ENCODE measurements at regions not wholly inside any gene's neighbourhood (a gene's known extent, or its start where the extent isn't known, plus 50 kb on each side); places are given as distances from the start of the nearest gene placed in this dataset.

DNA sequence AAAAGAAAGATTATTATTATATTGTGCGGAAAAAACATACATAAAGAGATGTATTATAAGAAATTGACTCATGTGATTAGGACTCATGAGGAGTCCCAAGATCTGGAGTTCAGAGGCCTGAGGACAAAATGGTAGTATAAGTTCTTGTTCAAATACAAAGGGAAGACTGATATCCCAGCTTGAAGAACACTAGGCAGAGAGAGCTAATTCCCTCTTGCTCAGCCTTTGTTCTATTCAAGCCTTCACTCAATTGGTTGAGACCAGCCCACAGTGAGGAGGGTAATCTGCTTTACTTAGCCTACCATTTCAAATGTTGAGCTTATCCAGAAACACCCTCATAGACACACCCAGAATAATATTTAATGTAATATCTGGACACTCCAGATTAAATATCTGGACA lies 1683.8 kb downstream of the REEP3 start:
- Mint-ChIP-seq H3K4me3 (no peak overlapping the region), H3K36me3 (ENCODE audit: low read depth) (no peaks in the 10 kb centered on the region), H3K27ac (no peak overlapping the region), H3K4me1 (peaks cover 9% of the 10 kb centered on the region; the same call in 2 of the 3 replicates), H3K9me3 (no peaks in the 10 kb centered on the region), H3K27me3 (ENCODE audit: insufficient read depth, low read depth, poor library complexity) (no peaks in the 10 kb centered on the region)
- peak; percentile 58 for ATAC-seq
- no peaks in the 10 kb centered on the region for H3K36me3 ChIP-seq (ENCODE audit: insufficient read depth)
- TF ChIP-seq ZNF331 (CRISPR knock-in tag; IDR thresholded peaks at IDR 0.05; ENCODE audit: low read depth), result no peak
- TF ChIP-seq, protein P1, sequence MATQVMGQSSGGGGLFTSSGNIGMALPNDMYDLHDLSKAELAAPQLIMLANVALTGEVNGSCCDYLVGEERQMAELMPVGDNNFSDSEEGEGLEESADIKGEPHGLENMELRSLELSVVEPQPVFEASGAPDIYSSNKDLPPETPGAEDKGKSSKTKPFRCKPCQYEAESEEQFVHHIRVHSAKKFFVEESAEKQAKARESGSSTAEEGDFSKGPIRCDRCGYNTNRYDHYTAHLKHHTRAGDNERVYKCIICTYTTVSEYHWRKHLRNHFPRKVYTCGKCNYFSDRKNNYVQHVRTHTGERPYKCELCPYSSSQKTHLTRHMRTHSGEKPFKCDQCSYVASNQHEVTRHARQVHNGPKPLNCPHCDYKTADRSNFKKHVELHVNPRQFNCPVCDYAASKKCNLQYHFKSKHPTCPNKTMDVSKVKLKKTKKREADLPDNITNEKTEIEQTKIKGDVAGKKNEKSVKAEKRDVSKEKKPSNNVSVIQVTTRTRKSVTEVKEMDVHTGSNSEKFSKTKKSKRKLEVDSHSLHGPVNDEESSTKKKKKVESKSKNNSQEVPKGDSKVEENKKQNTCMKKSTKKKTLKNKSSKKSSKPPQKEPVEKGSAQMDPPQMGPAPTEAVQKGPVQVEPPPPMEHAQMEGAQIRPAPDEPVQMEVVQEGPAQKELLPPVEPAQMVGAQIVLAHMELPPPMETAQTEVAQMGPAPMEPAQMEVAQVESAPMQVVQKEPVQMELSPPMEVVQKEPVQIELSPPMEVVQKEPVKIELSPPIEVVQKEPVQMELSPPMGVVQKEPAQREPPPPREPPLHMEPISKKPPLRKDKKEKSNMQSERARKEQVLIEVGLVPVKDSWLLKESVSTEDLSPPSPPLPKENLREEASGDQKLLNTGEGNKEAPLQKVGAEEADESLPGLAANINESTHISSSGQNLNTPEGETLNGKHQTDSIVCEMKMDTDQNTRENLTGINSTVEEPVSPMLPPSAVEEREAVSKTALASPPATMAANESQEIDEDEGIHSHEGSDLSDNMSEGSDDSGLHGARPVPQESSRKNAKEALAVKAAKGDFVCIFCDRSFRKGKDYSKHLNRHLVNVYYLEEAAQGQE (IDR thresholded peaks at IDR 0.05; ENCODE audit: unreplicated experiment), result no peak
- H3K9me2 ChIP-seq (ENCODE audit: insufficient read depth), result 0 out of 2 replicates have a peak, but pooled peaks cover 6% of the 10 kb centered on the region
- H3K4me1 ChIP-seq (ENCODE audit: insufficient read depth), result peaks cover 14% of the 10 kb centered on the region
- H3F3A ChIP-seq (replicated peaks; ENCODE audit: low read depth), result no peaks in the 10 kb centered on the region
- DNase-seq (ENCODE audit: low spot score), result no peak
- H4K20me1 ChIP-seq (replicated peaks; ENCODE audit: insufficient read depth), result no peaks in the 10 kb centered on the region
- H3K4me2 ChIP-seq, result no peak overlapping the region
- no peaks in the 10 kb centered on the region for H3K79me2 ChIP-seq (replicated peaks; ENCODE audit: insufficient read depth)
- no peak overlapping the region for H3K4me3 ChIP-seq
- H3K27ac ChIP-seq (ENCODE audit: low read depth), result no peak overlapping the region
- H2AFZ ChIP-seq, result peak overlapping the region; percentile 48; the same call in 1 of the 2 replicates
- H3K27me3 ChIP-seq (ENCODE audit: insufficient read depth), result no peaks in the 10 kb centered on the region

DNA sequence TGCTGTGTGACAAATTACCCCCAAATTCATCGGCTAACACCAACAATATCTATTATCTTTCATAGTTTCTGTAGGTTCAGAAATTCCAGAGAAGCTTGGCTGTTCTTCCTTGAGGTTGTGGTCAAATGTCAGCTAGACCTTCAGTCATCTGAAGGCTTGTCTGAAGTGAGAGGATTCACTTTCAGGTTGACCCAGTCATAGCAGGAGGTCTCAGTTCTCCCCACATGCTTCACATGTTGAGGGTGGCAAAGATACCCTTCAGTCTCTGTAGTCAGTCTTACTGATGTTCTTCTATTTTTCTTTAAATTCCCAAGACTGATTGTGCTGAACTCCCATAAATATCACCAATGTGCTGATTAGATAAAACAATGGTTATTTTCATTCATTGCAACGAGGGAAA lies 1692.0 kb downstream of the REEP3 start:
- Histone ChIP-seq H3K79me2 (replicated peaks; ENCODE audit: insufficient read depth) (no peaks in the 10 kb centered on the region), H3K9me2 (ENCODE audit: insufficient read depth) (0 out of 2 replicates have a peak, but pooled peaks cover 8% of the 10 kb centered on the region), H3K27ac (ENCODE audit: low read depth) (no peak overlapping the region), H2AFZ (no peak overlapping the region), H3K4me3 (no peak overlapping the region), H3K4me1 (ENCODE audit: insufficient read depth) (peaks cover 4% of the 10 kb centered on the region; the same call in 1 of the 2 replicates), H3K4me2 (no peak overlapping the region), H3K27me3 (ENCODE audit: insufficient read depth) (no peaks in the 10 kb centered on the region), H3K36me3 (ENCODE audit: insufficient read depth) (no peaks in the 10 kb centered on the region), H4K20me1 (replicated peaks; ENCODE audit: insufficient read depth) (no peaks in the 10 kb centered on the region), H3F3A (replicated peaks; ENCODE audit: low read depth) (no peaks in the 10 kb centered on the region)
- no peak overlapping the region for H3K4me3 Mint-ChIP-seq
- H3K27ac Mint-ChIP-seq, result no peak overlapping the region
- H3K27me3 Mint-ChIP-seq (ENCODE audit: insufficient read depth, low read depth, poor library complexity), result no peaks in the 10 kb centered on the region
- no peaks in the 10 kb centered on the region for H3K9me3 Mint-ChIP-seq
- no peak for DNase-seq (ENCODE audit: low spot score)
- H3K4me1 Mint-ChIP-seq, result peaks cover 4% of the 10 kb centered on the region; the same call in 2 of the 3 replicates
- H3K36me3 Mint-ChIP-seq (ENCODE audit: low read depth), result no peaks in the 10 kb centered on the region; the same call in 2 of the 3 replicates
- ATAC-seq, result no peak
- TF ChIP-seq ZNF331 (CRISPR knock-in tag; IDR thresholded peaks at IDR 0.05; ENCODE audit: low read depth), result no peak
- TF ChIP-seq, protein P2, sequence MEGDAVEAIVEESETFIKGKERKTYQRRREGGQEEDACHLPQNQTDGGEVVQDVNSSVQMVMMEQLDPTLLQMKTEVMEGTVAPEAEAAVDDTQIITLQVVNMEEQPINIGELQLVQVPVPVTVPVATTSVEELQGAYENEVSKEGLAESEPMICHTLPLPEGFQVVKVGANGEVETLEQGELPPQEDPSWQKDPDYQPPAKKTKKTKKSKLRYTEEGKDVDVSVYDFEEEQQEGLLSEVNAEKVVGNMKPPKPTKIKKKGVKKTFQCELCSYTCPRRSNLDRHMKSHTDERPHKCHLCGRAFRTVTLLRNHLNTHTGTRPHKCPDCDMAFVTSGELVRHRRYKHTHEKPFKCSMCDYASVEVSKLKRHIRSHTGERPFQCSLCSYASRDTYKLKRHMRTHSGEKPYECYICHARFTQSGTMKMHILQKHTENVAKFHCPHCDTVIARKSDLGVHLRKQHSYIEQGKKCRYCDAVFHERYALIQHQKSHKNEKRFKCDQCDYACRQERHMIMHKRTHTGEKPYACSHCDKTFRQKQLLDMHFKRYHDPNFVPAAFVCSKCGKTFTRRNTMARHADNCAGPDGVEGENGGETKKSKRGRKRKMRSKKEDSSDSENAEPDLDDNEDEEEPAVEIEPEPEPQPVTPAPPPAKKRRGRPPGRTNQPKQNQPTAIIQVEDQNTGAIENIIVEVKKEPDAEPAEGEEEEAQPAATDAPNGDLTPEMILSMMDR (conservative IDR thresholded peaks at IDR 0.05; ENCODE audit: low read depth in 2 of 2), result no peak
- no peak for TF ChIP-seq JUNB (IDR thresholded peaks at IDR 0.05; ENCODE audit: unreplicated experiment)
- TF ChIP-seq, protein P3, sequence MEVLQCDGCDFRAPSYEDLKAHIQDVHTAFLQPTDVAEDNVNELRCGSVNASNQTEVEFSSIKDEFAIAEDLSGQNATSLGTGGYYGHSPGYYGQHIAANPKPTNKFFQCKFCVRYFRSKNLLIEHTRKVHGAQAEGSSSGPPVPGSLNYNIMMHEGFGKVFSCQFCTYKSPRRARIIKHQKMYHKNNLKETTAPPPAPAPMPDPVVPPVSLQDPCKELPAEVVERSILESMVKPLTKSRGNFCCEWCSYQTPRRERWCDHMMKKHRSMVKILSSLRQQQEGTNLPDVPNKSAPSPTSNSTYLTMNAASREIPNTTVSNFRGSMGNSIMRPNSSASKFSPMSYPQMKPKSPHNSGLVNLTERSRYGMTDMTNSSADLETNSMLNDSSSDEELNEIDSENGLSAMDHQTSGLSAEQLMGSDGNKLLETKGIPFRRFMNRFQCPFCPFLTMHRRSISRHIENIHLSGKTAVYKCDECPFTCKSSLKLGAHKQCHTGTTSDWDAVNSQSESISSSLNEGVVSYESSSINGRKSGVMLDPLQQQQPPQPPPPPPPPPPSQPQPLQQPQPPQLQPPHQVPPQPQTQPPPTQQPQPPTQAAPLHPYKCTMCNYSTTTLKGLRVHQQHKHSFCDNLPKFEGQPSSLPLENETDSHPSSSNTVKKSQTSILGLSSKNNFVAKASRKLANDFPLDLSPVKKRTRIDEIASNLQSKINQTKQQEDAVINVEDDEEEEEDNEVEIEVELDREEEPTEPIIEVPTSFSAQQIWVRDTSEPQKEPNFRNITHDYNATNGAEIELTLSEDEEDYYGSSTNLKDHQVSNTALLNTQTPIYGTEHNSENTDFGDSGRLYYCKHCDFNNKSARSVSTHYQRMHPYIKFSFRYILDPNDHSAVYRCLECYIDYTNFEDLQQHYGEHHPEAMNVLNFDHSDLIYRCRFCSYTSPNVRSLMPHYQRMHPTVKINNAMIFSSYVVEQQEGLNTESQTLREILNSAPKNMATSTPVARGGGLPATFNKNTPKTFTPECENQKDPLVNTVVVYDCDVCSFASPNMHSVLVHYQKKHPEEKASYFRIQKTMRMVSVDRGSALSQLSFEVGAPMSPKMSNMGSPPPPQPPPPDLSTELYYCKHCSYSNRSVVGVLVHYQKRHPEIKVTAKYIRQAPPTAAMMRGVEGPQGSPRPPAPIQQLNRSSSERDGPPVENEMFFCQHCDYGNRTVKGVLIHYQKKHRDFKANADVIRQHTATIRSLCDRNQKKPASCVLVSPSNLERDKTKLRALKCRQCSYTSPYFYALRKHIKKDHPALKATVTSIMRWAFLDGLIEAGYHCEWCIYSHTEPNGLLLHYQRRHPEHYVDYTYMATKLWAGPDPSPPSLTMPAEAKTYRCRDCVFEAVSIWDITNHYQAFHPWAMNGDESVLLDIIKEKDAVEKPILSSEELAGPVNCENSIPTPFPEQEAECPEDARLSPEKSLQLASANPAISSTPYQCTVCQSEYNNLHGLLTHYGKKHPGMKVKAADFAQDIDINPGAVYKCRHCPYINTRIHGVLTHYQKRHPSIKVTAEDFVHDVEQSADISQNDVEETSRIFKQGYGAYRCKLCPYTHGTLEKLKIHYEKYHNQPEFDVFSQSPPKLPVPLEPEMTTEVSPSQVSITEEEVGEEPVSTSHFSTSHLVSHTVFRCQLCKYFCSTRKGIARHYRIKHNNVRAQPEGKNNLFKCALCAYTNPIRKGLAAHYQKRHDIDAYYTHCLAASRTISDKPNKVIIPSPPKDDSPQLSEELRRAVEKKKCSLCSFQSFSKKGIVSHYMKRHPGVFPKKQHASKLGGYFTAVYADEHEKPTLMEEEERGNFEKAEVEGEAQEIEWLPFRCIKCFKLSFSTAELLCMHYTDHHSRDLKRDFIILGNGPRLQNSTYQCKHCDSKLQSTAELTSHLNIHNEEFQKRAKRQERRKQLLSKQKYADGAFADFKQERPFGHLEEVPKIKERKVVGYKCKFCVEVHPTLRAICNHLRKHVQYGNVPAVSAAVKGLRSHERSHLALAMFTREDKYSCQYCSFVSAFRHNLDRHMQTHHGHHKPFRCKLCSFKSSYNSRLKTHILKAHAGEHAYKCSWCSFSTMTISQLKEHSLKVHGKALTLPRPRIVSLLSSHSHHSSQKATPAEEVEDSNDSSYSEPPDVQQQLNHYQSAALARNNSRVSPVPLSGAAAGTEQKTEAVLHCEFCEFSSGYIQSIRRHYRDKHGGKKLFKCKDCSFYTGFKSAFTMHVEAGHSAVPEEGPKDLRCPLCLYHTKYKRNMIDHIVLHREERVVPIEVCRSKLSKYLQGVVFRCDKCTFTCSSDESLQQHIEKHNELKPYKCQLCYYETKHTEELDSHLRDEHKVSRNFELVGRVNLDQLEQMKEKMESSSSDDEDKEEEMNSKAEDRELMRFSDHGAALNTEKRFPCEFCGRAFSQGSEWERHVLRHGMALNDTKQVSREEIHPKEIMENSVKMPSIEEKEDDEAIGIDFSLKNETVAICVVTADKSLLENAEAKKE (CRISPR knock-in tag; IDR thresholded peaks at IDR 0.05), result no peak
- TF ChIP-seq STAT1 (IDR thresholded peaks at IDR 0.05; ENCODE audit: unreplicated experiment), result no peak
